HepG2 (cell line): ENCODE measurements at regions not wholly inside any gene's neighbourhood (a gene's known extent, or its start where the extent isn't known, plus 50 kb on each side); places are given as distances from the start of the nearest gene placed in this dataset.

ENCODE experiments used
- CTCF ChIP-seq: sonication (generic); formaldehyde crosslinking; IDR thresholded peaks from 2 replicates; pipeline ENCODE4 v1.5.0; 2020; ENCODE audit warnings: mild to moderate bottlenecking, missing genetic modification reagents, moderate library complexity
- EP300 ChIP-seq, 3 experiments: sonication (generic) in 1 of 3; formaldehyde crosslinking in 1 of 3; IDR thresholded peaks; 2 replicates each; pipeline versions ENCODE4 v1.5.1 to v1.6.1; 2011 to 2020; ENCODE audit warnings: low read depth in 2 of 3, low read length in 2 of 3, borderline replicate concordance in 1 of 3, improper control_type of control experiment in 1 of 3, mild to moderate bottlenecking in 1 of 3, missing genetic modification reagents in 1 of 3, moderate library complexity in 1 of 3
- FOSL1 ChIP-seq: sonication (generic); formaldehyde crosslinking; IDR thresholded peaks from 2 replicates; pipeline ENCODE4 v1.9.0; 2021; ENCODE audit warnings: missing genetic modification reagents, borderline replicate concordance
- MATR3 ChIP-seq: sonication (generic); formaldehyde crosslinking; IDR thresholded peaks from 2 replicates; pipeline ENCODE4 v1.4.0; 2020; ENCODE audit warnings: missing genetic modification reagents
- POLR2AphosphoS2 ChIP-seq: IDR thresholded peaks from 2 replicates; pipeline ENCODE4 v1.6.1; 2011; ENCODE audit warnings: low read depth, low read length, improper control_type of control experiment
- RAD21 ChIP-seq: fragments of 450-650 bp; formaldehyde crosslinking; IDR thresholded peaks from 2 replicates; pipeline ENCODE4 v1.5.0; 2020; ENCODE audit warnings: mild to moderate bottlenecking
- RELA ChIP-seq: sonication (generic); formaldehyde crosslinking; IDR thresholded peaks from 2 replicates; pipeline ENCODE4 v1.4.0; 2020; ENCODE audit warnings: missing genetic modification reagents
- REPIN1 ChIP-seq: sonication (generic); formaldehyde crosslinking; IDR thresholded peaks from 2 replicates; pipeline ENCODE4 v1.8.0; 2022; ENCODE audit warnings: missing genetic modification reagents, low read depth, mild to moderate bottlenecking, borderline replicate concordance
- ZNF644 ChIP-seq: IDR thresholded peaks from 2 replicates; pipeline ENCODE4 v1.6.1; 2016; ENCODE audit warnings: low read depth
- ZNF878 ChIP-seq: sonication (generic); formaldehyde crosslinking; IDR thresholded peaks from 2 replicates; pipeline ENCODE4 v1.8.1; 2023; ENCODE audit warnings: mild to moderate bottlenecking, missing genetic modification reagents, moderate library complexity
- TF ChIP-seq, protein P1 (sequence below): sonication (generic); formaldehyde crosslinking; IDR thresholded peaks from 2 replicates; pipeline ENCODE4 v1.4.0; 2020; ENCODE audit warnings: missing genetic modification reagents
- TF ChIP-seq, protein P2 (sequence below): sonication (generic); formaldehyde crosslinking; IDR thresholded peaks from 2 replicates; pipeline ENCODE4 v1.4.0; 2020; ENCODE audit warnings: missing genetic modification reagents

- TF ChIP-seq CTCF (CRISPR knock-in tag) (no peak), ZNF644 (CRISPR knock-in tag) (no peak), EP300 (IDR thresholded peaks at IDR 0.05; ENCODE audit: low read depth in 2 of 2, low read length in 2 of 2) (no peak), EP300 (CRISPR knock-in tag; IDR thresholded peaks at IDR 0.05; ENCODE audit: borderline replicate concordance) (no peak), RAD21 (CRISPR knock-in tag) (no peak), REPIN1 (CRISPR knock-in tag) (no peak), FOSL1 (CRISPR knock-in tag) (no peak), MATR3 (CRISPR knock-in tag) (no peak), RELA (no peak), ZNF878 (CRISPR knock-in tag) (no peak), POLR2AphosphoS2 (no peak)
- TF ChIP-seq, protein P1, sequence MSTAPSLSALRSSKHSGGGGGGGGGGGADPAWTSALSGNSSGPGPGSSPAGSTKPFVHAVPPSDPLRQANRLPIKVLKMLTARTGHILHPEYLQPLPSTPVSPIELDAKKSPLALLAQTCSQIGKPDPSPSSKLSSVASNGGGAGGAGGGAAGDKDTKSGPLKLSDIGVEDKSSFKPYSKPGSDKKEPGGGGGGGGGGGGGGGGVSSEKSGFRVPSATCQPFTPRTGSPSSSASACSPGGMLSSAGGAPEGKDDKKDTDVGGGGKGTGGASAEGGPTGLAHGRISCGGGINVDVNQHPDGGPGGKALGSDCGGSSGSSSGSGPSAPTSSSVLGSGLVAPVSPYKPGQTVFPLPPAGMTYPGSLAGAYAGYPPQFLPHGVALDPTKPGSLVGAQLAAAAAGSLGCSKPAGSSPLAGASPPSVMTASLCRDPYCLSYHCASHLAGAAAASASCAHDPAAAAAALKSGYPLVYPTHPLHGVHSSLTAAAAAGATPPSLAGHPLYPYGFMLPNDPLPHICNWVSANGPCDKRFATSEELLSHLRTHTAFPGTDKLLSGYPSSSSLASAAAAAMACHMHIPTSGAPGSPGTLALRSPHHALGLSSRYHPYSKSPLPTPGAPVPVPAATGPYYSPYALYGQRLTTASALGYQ (CRISPR knock-in tag): no peak
- TF ChIP-seq, protein P2, sequence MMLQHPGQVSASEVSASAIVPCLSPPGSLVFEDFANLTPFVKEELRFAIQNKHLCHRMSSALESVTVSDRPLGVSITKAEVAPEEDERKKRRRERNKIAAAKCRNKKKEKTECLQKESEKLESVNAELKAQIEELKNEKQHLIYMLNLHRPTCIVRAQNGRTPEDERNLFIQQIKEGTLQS (CRISPR knock-in tag): no peak
Measured at GRCh38 chr13:107217251-107217650, 649.3 kb upstream of the ARGLU1 start.
